ENCODE measurements at regions not wholly inside any gene's neighbourhood (a gene's known extent, or its start where the extent isn't known, plus 50 kb on each side); places are given as distances from the start of the nearest gene placed in this dataset.

DNA sequence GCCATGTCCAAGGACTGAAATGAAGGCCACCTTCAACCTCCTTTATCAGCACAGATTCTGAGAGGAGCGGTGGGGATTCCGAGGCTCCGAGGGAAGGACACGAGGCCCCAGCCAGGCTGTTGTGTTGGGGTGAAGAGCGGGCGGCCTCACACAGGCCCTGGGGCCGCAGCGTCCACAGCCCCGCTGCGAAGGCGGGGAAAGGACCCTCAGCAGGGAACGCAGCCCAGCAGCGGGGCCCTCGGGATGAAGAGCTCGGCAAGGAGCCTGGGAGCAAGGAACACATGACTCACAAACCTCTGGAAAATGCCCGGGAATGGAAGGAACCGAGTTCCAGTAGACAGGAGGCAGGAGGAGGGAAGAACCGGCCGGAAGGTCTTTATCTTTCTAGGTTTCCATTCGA lies 227.2 kb downstream of the BRD1 start:
- H3K4me3 Mint-ChIP-seq, result no peak overlapping the region
- TF ChIP-seq CTCF (conservative IDR thresholded peaks at IDR 0.05), result no peak
- H3K36me3 Mint-ChIP-seq (ENCODE audit: low read depth), result peaks cover 6% of the 10 kb centered on the region
- H3K9me3 Mint-ChIP-seq, result peaks cover 9% of the 10 kb centered on the region
- H3K27me3 Mint-ChIP-seq (ENCODE audit: low read depth), result no peaks in the 10 kb centered on the region
- no peak for DNase-seq (ENCODE audit: low read depth, low spot score)
- H3K4me1 Mint-ChIP-seq, result no peaks in the 10 kb centered on the region
- H3K27ac Mint-ChIP-seq (ENCODE audit: unreplicated experiment), result no peak overlapping the region

DNA sequence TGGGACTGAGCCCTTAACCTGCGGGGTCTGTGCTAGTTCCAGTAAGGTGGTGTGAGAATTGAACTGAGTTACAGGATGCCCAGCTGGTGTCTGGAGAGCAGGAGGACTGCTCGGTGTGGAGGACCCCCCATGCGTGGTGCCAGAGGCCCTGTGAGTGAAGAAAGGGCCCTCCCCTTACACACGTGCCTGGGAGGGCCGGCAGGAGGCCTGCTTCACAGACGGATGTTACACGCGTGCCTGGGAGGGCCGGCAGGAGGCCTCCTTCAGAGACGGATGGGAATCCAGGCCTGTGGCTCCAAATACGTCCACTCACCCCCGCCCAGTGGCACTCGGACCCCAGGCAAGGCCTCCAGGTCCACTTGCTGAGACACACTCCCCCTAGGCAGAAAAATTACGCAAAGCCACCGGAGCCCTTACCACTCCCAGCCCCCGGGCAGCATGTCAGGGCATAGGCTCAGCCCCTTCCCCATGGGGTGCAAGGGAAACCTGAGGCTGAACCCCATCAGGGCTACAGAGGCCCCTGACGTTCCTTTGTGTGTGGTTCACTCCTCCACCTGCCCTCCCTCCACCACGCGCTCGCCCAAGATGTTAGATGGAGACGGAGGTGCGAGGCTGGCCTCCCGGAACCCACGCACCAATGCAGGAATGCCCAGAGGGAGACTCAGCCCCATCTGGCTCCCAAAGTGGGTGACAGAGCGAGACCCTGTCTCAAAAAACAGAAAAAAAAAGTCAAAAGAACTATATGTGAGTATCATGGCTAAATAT lies 227.8 kb downstream of the BRD1 start:
- Mint-ChIP-seq H3K4me3 (no peak overlapping the region), H3K27ac (ENCODE audit: unreplicated experiment) (no peak overlapping the region), H3K4me1 (no peaks in the 10 kb centered on the region), H3K36me3 (ENCODE audit: low read depth) (peaks cover 5% of the 10 kb centered on the region), H3K27me3 (ENCODE audit: low read depth) (no peaks in the 10 kb centered on the region), H3K9me3 (peaks cover 8% of the 10 kb centered on the region)
- DNase-seq (ENCODE audit: low read depth, low spot score), result no peak
- TF ChIP-seq CTCF (conservative IDR thresholded peaks at IDR 0.05), result no peak

DNA sequence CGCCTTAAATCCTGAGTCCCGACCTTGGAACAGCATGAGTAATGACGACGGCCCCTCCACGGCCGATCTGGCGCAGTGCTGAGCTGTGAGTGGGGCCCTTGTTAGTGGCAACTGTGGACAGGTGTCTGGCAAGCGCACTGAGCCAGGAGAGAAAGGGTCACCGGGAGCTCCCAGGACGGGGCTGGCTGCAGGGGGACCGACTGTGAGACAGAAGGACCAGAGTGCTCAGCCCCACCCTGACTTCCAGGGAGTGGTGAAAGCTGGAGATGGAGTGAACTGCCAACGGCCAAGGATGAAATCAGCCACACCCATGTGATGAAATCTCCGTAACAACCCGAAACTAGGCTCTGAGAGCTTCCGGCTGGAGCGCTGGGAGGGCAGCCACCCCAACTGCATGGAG lies 228.6 kb downstream of the BRD1 start:
- no peak overlapping the region for H3K27ac Mint-ChIP-seq (ENCODE audit: unreplicated experiment)
- no peak overlapping the region for H3K4me3 Mint-ChIP-seq
- H3K9me3 Mint-ChIP-seq, result peaks cover 3% of the 10 kb centered on the region
- TF ChIP-seq CTCF (conservative IDR thresholded peaks at IDR 0.05), result no peak
- no peaks in the 10 kb centered on the region for H3K4me1 Mint-ChIP-seq
- DNase-seq (ENCODE audit: low read depth, low spot score), result no peak
- no peaks in the 10 kb centered on the region for H3K27me3 Mint-ChIP-seq (ENCODE audit: low read depth)
- no peaks in the 10 kb centered on the region for H3K36me3 Mint-ChIP-seq (ENCODE audit: low read depth)

DNA sequence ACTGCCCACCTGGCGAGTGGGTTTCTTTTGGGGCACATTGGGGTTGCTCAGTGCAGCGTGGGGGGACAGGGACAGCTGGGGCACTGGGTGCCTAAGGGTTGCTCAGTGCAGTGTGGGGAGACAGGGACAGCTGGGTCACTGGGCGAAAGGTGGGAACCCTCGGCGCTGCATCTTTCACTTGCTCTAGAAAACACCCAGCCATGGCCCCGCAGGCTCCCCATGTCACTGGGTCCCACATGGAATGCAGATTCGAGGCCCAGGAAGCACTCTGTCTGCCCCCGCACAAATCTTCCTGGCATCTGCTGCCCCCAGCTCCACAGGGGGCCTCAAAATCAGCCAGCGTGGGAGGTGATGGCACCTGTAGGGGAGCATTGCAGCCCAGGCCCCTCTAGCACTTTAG lies 229.3 kb downstream of the BRD1 start:
- Mint-ChIP-seq H3K4me3 (no peak overlapping the region), H3K9me3 (no peaks in the 10 kb centered on the region), H3K36me3 (ENCODE audit: low read depth) (no peaks in the 10 kb centered on the region), H3K27me3 (ENCODE audit: low read depth) (no peaks in the 10 kb centered on the region), H3K4me1 (no peaks in the 10 kb centered on the region), H3K27ac (ENCODE audit: unreplicated experiment) (no peak overlapping the region)
- no peak for TF ChIP-seq CTCF (conservative IDR thresholded peaks at IDR 0.05)
- no peak for DNase-seq (ENCODE audit: low read depth, low spot score)

DNA sequence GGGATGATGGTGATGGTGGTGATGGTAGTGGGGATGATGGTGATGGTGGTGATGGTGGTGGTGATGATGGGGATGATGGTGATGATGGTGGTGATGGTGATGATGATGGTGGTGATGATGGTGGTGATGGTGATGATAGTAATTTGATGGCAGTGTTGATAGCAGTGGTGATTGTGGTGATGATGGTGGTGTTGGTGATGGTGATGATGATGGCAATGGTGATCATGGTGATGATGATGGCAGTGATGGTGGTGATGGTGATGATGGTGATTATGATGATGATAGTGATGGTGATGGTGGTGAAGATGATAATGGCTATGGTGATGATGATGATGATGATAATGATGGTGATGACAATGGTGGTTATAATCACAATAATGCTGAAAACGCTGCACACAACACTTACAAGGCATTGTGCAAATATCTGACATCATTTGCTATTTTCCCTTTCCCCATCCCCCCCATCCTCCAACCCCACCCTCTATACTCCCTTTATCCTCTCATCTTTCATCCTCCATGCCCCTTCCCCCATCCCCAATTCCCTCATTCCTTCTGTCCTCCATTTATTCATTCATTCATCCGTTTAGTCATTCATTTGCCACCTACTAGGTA lies 230.1 kb downstream of the BRD1 start:
- Mint-ChIP-seq H3K4me1 (no peaks in the 10 kb centered on the region), H3K9me3 (no peaks in the 10 kb centered on the region), H3K27me3 (ENCODE audit: low read depth) (no peaks in the 10 kb centered on the region), H3K36me3 (ENCODE audit: low read depth) (no peaks in the 10 kb centered on the region), H3K27ac (ENCODE audit: unreplicated experiment) (no peak overlapping the region), H3K4me3 (no peak overlapping the region)
- no peak for DNase-seq (ENCODE audit: low read depth, low spot score)
- no peak for TF ChIP-seq CTCF (conservative IDR thresholded peaks at IDR 0.05)

Measured in neural crest cell (in vitro differentiated cells).